NB4 (cell line): ENCODE measurements at regions not wholly inside any gene's neighbourhood (a gene's known extent, or its start where the extent isn't known, plus 50 kb on each side); places are given as distances from the start of the nearest gene placed in this dataset.

Experiments
- DNase-seq: peaks from one replicate; pipeline ENCODE4 v3.0.0; 2010; ENCODE audit warnings: low read depth
- H3K4me3 ChIP-seq: one replicate; pipeline ENCODE4 v1.5.1; 2011; ENCODE audit warnings: mild to moderate bottlenecking, low read depth, low read length, moderate library complexity
- CTCF ChIP-seq: IDR thresholded peaks from one replicate; pipeline ENCODE4 v1.5.1; 2012; ENCODE audit warnings: low read depth, low read length
- MAX ChIP-seq: IDR thresholded peaks from 2 replicates; pipeline ENCODE4 v1.6.1; 2011; ENCODE audit warnings: low read depth, low read length
- MYC ChIP-seq: IDR thresholded peaks from 2 replicates; pipeline ENCODE4 v1.6.1; 2011; ENCODE audit warnings: low read depth, low read length
- POLR2A ChIP-seq: IDR thresholded peaks from 2 replicates; pipeline ENCODE4 v1.6.1; 2011; ENCODE audit warnings: mild to moderate bottlenecking; ENCODE audit not compliant: insufficient read length; ENCODE audit errors: extremely low read depth

- H3K4me3 ChIP-seq = no peak overlapping the region
- DNase-seq = no peak
- TF ChIP-seq MAX (no peak), POLR2A (no peak), MYC (no peak)
These were observed 177.0 kb upstream of the ZMIZ1 start for GRCh38 chr10:78891741-78892140.

- DNase-seq = peak; percentile 30
- no peak for TF ChIP-seq CTCF
- H3K4me3 ChIP-seq = no peak overlapping the region
These were observed 176.2 kb upstream of the ZMIZ1 start for GRCh38 chr10:78892338-78893176.

- TF ChIP-seq MYC (no peak), POLR2A (no peak), CTCF (no peak), MAX (no peak)
- no peak for DNase-seq
- H3K4me3 ChIP-seq = no peak overlapping the region
These were observed 175.5 kb upstream of the ZMIZ1 start for GRCh38 chr10:78893217-78893616.

- H3K4me3 ChIP-seq = no peak overlapping the region
- TF ChIP-seq MAX = no peak
- TF ChIP-seq MYC = no peak
- no peak for TF ChIP-seq CTCF
- TF ChIP-seq POLR2A = no peak
These were observed 174.5 kb upstream of the ZMIZ1 start for GRCh38 chr10:78894089-78894840.

GRCh38 chr10:78894841-78895195 is 173.9 kb upstream of the ZMIZ1 start:
- H3K4me3 ChIP-seq = no peak overlapping the region
- TF ChIP-seq MYC (no peak), POLR2A (no peak), MAX (no peak), CTCF (no peak)
- DNase-seq = no peak

More at GRCh38 chr10:78894089-78894840, 174.5 kb upstream of the ZMIZ1 start:
- DNase-seq = no peak

- no peak overlapping the region for H3K4me3 ChIP-seq
- TF ChIP-seq CTCF (no peak), MYC (no peak), MAX (no peak), POLR2A (no peak)
- DNase-seq = no peak
These were observed 173.3 kb upstream of the ZMIZ1 start for GRCh38 chr10:78895469-78895868.
